Ureter (tissue), 1 donor: ENCODE measurements at regions not wholly inside any gene's neighbourhood (a gene's known extent, or its start where the extent isn't known, plus 50 kb on each side); places are given as distances from the start of the nearest gene placed in this dataset.
"Not testable (repeated sequence)": the region's sequence is repeated elsewhere in the genome, so short reads cannot be mapped to it uniquely, and the experiment has no call there.

Experiments used
- DNase-seq: peaks from one replicate; pipeline ENCODE4 v3.0.0-alpha.2; 2020; ENCODE audit warnings: low spot score
- donor health status: DM: yes; HTN: yes; CAD: no.

DNA sequence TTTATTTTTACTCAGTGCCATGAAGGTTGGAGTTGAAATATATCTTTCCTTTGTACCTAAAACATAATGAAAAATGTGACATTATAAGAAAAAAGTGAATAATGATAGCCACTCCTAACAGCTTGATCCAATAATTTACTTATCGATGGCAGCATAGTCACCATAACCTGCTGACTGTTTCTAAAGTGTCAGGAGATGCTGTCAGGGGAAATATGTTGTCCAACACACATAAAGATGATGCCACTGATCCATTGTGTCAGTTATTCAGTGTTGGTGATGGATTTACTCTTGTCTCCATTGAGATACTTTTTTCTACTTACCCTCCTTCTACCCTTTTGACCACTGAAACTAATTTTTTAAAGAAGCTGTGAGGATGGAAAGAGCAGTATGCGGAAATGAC, 1006.9 kb upstream of the TMEFF2 start:
- DNase-seq = no peak

DNA sequence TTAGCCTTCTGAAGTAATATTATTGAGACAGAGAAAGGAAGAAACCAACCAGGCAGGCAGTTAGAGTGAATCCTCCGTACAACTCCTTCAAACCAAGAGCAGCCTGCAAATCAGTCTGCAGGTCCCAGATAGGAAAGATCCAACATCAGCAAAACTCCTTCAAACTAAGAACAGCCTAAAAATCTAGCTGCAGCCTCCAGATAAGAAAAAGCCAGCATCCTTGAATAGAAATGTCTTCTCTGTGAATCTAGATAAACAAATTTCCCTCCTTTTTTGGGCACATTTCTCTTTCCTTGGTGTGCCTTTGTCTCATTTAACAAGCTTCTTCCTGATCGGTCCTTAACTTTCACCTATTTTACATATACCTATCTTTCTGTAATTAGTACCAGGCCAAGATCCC, 1004.6 kb upstream of the TMEFF2 start:
- DNase-seq = no peak

DNA sequence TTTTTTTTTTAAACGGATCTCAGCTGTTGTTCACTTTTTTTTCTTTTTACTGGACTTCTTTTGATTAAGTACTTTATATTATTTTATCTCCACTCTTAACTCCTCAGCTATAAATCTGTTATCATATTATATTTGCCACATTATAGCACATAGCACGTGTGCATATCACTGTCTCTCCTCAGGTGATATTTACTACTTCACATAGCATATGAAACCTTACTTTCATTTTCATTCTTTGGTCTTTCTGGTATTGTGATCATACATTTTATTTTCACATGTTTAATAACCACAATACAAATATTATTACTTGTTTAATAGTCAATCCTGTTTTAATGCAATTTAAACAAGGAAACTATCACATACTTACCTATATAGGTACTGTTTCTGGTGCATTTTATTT, 993.1 kb upstream of the TMEFF2 start:
- DNase-seq = no peak

DNA sequence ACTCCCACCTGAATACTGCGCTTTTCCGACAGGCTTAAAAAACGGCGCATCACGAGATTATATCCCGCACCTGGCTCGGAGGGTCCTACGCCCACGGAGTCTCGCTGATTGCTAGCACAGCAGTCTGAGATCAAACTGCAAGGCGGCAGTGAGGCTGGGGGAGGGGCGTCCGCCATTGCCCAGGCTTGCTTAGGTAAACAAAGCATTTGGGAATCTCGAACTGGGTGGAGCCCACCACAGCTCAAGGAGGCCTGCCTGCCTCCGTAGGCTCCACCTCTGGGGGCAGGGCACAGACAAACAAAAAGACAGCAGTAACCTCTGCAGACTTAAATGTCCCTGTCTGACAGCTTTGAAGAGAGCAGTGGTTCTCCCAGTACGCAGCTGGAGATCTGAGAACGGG, 976.2 kb upstream of the TMEFF2 start:
- DNase-seq = not testable (repeated sequence)

DNA sequence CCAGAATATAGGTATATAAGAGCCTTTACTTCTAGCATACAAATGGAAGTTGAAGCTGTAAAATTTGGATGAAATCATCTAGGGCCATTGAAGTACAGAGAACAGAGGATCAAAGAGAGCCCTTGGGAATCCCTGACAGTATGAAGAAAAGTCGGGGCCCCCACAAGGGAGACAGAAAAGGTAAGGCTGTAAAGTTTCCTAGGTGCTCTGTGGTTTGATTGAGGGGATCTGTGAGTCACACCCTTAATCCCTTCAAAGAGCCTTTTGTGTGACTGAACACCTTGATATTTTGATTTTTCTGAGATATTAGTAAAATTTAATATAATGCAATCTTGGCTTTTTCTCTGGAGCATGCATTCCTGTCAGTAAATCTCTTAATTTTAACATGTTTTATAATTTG, 961.7 kb upstream of the TMEFF2 start:
- no peak for DNase-seq

DNA sequence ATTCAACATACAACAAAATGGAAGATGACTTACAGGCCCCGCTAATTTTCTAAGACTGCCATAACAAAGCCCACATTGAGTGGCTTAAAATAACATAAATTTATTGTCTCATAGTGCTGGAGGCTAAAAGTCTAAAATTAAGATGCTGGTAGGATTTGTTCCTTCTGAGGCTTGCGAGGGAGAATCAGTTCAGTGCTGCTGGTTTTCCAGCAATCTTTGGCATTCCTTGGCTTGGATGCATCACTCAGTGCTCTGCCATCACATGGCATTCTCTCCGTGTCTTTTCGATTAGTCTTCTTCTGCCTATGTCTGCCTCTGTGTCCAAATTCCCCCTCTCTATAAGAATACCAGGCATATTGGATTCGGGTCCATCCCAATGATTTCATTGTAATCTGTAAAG, 959.3 kb upstream of the TMEFF2 start:
- DNase-seq = no peak

DNA sequence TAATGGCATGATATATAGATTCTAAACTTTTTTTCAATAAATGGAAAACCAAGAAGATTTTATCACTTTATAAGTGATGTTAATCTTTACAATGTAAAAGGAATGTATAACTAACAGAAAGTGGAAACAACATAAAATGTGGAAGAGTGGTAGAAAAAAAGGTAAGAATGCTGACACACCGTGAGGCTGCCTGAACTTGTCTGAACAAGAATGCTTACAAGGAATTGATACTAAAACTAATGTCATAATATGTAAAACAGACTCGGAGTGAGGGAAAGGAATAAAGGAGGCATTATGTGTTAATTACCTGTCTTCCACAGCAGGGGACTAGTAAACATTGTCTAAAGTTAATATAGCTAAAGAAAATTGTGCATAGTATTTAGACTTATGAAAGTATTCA, 958.8 kb upstream of the TMEFF2 start:
- DNase-seq = no peak

DNA sequence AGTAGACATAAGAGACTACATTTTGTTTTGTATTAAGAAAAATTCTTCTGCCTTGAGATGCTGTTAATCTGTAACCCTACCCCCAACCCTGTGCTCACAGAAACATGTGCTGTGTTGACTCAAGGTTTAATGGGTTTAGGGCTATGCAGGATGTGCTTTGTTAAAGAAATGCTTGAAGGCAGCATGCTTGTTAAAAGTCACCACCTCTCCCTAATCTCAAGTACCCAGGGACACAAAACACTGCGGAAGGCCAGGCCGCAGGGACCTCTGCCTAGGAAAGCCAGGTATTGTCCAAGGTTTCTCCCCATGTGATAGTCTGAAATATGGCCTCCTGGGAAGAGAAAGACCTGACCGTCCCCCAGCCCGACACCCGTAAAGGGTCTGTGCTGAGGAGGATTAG, 947.7 kb upstream of the TMEFF2 start:
- not testable (repeated sequence) for DNase-seq

DNA sequence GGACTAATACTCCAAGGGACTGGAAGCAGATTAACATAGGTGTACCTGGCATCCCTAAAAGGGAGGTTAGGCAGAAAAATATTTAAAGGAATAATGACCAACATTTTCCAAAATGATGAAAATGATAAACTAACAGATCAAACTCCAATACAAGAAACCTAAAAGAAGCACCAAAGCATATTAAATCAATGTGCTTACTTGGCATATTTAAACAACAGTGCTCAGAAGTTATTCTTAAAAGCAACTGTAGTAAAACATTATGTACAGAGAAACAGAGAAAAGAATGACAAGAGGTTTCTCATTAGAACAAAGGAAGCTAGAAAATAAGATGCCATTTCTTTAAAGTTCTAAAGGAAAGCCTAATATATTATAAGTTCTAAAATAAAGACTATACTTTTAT, 947.3 kb upstream of the TMEFF2 start:
- no peak for DNase-seq

DNA sequence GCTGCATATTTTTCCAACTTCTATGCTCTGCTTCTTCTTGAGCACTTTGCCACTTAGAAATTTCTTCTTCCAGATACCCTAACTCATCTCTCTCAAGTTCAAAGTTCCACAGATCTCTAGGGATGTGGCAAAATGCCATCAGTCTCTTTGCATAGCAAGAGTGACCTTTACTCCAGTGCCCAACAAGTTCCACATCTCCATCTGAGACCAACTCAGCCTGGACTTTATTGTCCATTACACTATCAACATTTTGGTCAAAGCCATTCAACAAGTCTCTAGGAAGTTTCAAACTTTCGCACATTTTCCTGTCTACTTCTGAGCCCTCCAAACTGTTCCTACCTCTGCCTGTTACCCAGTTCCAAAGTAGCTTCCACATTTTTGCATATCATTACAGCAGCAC, 946.2 kb upstream of the TMEFF2 start:
- not testable (repeated sequence) for DNase-seq

DNA sequence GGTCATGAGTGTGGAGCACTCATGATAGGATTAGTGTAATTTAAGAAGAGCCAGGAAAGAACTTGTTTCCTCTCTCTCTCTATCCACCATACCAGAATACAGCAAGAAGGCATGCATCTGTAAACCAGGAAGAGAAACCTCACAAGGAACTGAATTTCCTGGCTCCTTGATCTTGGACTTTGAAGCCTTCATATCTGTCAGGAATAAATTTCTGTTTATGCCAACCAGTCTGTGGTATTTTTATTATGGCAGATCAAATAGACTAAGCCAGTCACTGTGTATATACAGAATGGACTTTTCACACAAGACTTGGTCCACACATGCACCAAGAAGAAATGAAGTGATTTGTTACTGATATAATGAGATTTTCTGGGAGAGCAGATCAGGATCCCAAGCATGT, 930.1 kb upstream of the TMEFF2 start:
- DNase-seq = no peak

DNA sequence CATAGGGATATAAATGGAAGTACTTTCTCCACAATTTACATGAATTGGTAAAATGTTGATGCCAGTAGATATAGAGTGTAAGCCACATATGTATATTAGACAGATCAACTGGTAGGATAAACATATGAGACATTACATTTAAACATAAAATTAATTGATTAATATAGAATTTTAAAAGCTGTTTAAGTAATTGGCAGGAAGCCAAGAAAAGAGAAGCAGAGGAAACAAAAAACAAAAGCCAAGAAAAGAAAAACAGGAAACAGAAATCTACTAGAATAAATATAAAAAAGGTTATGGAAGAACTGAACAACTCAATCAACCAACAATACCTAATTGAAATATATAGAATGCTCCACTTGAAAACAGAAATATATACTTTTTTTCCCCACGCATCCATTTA, 920.1 kb upstream of the TMEFF2 start:
- DNase-seq = no peak

DNA sequence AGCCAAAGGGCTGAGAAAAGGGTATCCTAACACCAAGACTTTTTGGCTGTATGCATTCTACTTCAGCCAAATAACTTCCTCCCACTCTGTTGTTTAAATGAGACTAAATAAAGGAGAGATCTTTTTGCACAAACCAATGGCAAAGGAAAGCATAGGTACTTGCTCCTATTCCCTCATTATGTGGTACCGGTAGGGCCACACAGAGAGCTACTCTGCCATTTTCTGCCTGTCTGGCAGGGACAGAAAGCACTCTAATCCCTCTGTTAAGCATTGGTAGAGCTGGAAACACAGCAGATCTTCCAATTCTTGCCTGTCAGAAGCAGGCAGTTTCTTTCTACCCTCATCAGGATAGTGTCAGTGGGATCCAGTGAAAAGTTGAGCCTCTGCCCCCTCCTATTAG, 918.3 kb upstream of the TMEFF2 start:
- no peak for DNase-seq

DNA sequence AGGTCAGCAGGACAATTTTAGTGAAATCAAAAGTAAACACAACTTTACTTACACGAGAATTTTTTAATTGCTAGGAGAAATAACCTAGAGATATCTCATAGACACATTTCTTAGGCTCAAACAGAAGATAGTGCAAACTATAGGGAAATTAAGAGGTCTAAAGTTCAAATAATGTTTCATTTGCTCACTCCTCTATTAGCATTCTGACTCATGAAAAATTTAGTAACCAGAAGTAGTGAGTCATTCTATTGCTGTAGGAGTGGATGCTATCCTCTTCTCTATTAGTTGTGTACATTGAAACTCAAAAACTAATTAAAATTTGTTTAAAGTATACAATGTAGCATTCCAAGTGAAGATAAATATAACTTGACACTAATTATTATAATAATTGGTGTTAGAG, 908.3 kb upstream of the TMEFF2 start:
- DNase-seq = no peak

DNA sequence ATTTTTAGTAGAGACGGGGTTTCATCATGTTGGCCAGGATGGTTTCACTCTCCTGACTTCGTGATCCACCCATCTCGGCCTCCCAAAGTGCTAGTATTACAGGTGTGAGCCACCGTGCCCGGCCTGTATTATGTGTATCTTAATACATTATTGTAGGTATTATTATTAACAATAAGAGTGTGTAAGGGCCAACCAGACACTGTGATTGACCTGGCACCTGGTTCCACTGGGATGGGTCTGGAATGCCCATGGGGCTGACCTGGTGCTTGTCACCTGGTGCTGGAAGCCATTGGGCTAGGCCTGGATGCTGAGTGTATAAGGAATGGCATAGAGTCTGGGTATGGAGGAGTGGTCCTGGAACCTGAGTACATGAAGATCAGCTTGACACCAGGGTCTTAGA, 906.9 kb upstream of the TMEFF2 start:
- DNase-seq = no peak

DNA sequence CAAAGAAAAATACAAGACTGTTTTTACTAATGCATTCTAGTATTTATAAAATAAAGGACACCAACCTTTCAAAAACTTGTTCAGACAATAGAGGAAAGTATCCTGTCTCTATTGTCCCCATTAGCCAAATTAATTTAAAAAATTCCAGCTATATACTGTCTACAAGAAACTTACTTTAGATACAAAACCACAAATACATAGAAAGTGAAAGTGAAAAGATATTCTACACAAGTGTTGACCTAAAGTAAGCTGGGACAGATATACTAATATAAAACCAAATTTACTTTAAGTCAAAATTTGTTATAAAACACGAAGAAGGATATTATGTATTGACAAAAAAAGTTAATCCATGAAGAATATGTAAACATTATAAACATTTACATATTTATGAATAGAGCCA, 893.3 kb upstream of the TMEFF2 start:
- no peak for DNase-seq

DNA sequence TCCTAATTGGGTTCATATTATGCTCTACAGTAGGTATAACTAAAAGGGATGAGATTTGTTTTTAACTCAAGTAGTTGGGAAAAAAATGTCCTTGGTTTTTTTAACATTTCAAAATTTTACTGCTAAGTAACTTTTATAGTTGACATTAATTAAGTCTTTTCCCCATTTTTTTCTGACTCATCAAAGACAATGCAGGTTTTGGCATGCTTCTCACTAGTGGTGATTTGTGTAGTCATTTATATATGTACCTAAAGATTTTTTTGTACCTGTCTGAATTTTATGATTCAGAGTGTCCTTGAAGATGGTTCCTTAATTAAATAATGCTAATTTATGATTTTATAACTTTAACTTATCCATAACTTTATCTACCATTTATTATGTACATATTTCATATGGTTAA, 882.3 kb upstream of the TMEFF2 start:
- DNase-seq = no peak

DNA sequence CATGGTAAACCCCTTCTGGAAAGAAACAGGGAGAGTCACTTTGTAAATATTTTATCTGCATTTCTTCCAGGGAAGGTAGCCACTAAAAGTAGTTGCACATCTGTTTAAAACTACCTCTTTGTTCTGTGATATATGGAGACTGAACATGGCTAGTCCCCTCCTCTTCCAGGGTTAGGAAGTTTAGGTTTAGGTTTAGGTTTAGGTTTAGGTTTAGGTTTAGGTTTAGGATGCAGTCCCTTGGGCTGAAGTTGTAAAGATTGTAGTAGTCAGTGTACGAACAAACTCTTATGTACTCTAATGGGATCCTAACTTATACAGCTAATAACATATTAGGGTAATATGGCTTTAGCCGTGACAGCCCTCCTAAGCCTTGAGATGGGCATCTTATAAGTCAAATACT, 880.2 kb upstream of the TMEFF2 start:
- no peak for DNase-seq

DNA sequence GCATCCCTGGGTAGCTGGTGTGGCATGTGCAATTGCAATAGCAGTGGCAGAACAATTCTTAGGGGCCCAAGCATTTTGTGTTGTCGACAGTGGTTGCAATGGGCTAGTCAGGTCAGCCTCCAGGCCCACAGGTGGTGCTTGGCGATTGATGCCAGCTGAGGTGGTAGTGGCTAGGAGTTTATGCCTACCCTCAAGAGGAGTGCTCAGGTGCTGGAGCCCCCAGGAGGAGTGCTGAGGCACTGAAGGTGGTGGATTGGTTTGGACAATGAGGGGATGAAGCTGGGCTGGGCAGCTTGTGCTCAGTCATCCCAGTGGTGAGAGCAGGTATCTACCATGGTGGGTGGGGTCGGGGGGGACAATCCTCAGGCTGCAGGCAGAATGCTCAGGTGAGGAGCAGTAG, 877.9 kb upstream of the TMEFF2 start:
- DNase-seq = no peak

DNA sequence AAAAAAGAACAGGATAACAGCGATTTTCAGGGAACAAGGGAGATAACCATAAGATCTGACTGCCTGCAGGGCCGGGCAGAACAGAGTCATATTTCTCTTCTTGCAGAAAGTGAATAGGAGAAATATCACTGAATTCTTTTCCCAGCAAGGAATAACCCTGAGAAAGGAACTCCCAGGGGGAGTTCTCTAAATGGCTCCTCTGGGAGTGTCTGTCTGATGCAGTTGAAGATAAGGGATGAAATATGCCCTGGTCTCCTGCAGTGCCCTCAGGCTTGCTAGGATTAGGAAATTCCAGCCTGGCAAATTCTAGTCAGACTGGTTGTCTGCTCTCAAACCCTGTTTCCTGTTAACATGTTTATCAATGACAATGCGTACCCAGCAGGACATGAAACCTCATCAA, 830.8 kb upstream of the TMEFF2 start:
- not testable (repeated sequence) for DNase-seq

DNA sequence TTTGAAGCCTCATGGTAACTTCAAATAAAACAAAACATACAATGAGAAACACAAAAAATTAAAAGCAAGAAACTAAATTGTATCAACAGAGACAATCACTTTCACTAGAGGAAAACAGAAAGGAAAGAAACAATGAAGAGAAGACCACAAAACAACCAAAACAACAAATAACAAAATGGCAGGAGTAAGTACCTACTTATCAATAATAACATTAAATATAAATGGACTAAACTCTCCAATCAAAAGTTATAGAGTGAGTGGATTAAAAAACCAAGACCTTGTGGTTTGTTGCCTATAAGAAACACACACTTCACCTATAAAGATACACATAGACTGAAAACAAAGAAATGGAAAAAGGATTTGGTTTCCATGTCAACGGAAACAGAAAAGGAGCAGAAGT, 830.1 kb upstream of the TMEFF2 start:
- no peak for DNase-seq

DNA sequence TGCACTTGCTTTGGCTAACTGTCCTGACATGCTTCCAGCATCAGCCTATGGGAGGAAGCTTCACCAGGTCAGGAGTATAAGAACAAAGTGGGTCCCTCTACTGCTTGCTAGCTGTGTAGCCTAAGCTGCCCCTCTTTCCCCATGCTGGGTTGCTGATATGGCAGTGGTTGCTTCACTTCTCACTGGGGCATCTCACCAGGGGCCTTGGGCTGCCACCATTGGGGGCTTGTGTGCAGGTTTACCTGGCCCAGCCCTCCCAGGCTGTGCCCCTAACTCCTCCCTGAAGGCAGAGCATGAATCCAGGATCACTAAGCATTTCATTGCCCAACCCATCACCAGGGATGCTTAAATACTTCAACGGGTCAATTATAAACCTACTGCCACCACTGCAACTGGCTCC, 817.1 kb upstream of the TMEFF2 start:
- DNase-seq = no peak

DNA sequence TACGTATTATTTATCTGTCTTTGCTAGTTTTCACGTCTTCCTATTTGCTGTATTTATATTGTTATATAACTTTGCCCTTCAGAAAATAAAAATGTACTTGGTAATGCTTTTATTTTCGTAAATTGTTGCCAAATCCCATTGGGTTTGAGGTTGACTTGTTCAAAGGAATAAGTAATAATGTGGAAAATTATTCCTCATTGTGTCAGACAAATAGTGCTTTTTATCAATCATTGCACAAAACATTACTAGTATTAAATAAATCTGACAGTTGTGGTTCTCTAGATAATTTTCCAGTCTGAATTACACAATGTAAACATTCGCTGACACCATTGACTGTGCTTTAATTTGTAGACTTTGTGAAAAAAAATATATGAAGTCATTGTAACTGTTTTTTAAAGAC, 798.3 kb upstream of the TMEFF2 start:
- DNase-seq = no peak

DNA sequence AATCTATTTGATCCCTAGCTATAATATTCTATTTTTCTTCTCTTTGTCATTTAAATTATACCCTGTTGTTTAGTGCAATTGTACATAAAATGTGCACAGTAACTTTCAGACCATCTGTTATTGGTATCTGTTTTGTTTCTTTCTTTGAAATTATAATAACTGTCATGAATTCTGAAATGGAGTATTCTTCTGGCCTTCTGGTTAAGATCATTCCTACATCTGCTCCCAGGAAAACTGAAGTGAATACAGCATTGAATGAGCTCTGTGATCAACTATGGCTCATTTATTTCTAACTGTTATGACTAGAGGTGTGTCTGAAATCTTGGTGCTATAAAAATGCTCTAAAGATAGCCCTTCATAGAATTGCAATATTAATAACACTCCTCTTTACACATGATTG, 788.4 kb upstream of the TMEFF2 start:
- no peak for DNase-seq

DNA sequence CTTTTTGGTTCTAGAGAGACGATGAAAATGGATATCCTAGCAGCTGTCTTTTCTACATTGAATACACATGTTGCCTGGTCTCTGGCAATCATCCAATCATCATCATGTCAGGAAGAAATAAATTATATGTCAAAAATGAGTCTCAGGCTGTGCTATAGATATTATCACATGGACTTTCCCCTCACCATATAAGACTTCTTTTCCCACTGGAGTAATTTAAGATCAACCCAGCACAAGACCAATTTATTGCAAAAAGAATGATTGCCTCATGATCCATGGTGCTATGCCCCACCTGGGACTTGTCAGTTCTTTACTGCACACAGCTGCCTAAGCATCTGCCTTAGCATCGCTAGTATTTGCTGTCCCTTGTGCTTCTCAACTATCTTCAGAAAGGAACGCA, 783.7 kb upstream of the TMEFF2 start:
- DNase-seq = no peak
